ENCODE measurements at regions not wholly inside any gene's neighbourhood (a gene's known extent, or its start where the extent isn't known, plus 50 kb on each side); places are given as distances from the start of the nearest gene placed in this dataset.

- TF ChIP-seq EZH2 (IDR thresholded peaks at IDR 0.05; ENCODE audit: borderline replicate concordance) (no peak), CTCF (IDR thresholded peaks at IDR 0.05; ENCODE audit: poor library complexity) (no peak)
Measured at GRCh38 chr6:140058863-140059262, 684.4 kb upstream of the CITED2 start.

Data from hepatocyte (in vitro differentiated cells).